Activated naive CD8-positive, alpha-beta T cell treated with anti-CD3 and anti-CD28 coated beads for 36 hours (primary cell): ENCODE measurements at regions not wholly inside any gene's neighbourhood (a gene's known extent, or its start where the extent isn't known, plus 50 kb on each side); places are given as distances from the start of the nearest gene placed in this dataset.

Experiments used
- DNase-seq: peaks from one replicate; pipeline ENCODE4 v3.0.0; 2021
- H3K27ac Mint-ChIP-seq: one replicate; pipeline ENCODE4 v1.8.0; 2022; ENCODE audit warnings: mild to moderate bottlenecking, moderate library complexity, mixed read lengths
- H3K27me3 Mint-ChIP-seq: one replicate; pipeline ENCODE4 v1.8.0; 2022; ENCODE audit warnings: mild to moderate bottlenecking, mixed read lengths
- H3K36me3 Mint-ChIP-seq: one replicate; pipeline ENCODE4 v1.8.0; 2021; ENCODE audit warnings: mild to moderate bottlenecking, mixed read lengths
- H3K4me1 Mint-ChIP-seq: one replicate; pipeline ENCODE4 v1.8.0; 2021; ENCODE audit warnings: mixed read lengths
- H3K4me3 Mint-ChIP-seq: one replicate; pipeline ENCODE4 v1.8.0; 2022; ENCODE audit warnings: mild to moderate bottlenecking, moderate library complexity, mixed read lengths
- H3K9me3 Mint-ChIP-seq: one replicate; pipeline ENCODE4 v1.8.0; 2022; ENCODE audit warnings: mixed read lengths

- Mint-ChIP-seq H3K9me3 (peaks cover 8% of the 10 kb centered on the region), H3K4me3 (no peak overlapping the region), H3K27ac (no peak overlapping the region), H3K36me3 (no peaks in the 10 kb centered on the region), H3K4me1 (no peaks in the 10 kb centered on the region), H3K27me3 (no peaks in the 10 kb centered on the region)
- DNase-seq, result no peak
These were observed 1009.8 kb downstream of the ADGRL3 start for GRCh38 chr4:62209757-62210485.

- no peak overlapping the region for H3K27ac Mint-ChIP-seq
- H3K9me3 Mint-ChIP-seq, result peaks cover 5% of the 10 kb centered on the region
- no peak for DNase-seq
- H3K27me3 Mint-ChIP-seq, result no peaks in the 10 kb centered on the region
- no peak overlapping the region for H3K4me3 Mint-ChIP-seq
- no peaks in the 10 kb centered on the region for H3K4me1 Mint-ChIP-seq
- H3K36me3 Mint-ChIP-seq, result no peaks in the 10 kb centered on the region
These were observed 1008.8 kb downstream of the ADGRL3 start for GRCh38 chr4:62208921-62209320.

- no peak overlapping the region for H3K4me3 Mint-ChIP-seq
These were observed 1004.0 kb downstream of the ADGRL3 start for GRCh38 chr4:62204136-62204535.

GRCh38 chr4:62199291-62199810 is 999.2 kb downstream of the ADGRL3 start:
- H3K36me3 Mint-ChIP-seq, result no peaks in the 10 kb centered on the region
- no peak for DNase-seq
- no peak overlapping the region for H3K4me3 Mint-ChIP-seq
- H3K9me3 Mint-ChIP-seq, result no peaks in the 10 kb centered on the region
- H3K27me3 Mint-ChIP-seq, result no peaks in the 10 kb centered on the region
- H3K27ac Mint-ChIP-seq, result no peak overlapping the region
- no peaks in the 10 kb centered on the region for H3K4me1 Mint-ChIP-seq

More at GRCh38 chr4:62204136-62204535, 1004.0 kb downstream of the ADGRL3 start:
- Mint-ChIP-seq H3K27ac (no peak overlapping the region), H3K27me3 (no peaks in the 10 kb centered on the region), H3K36me3 (no peaks in the 10 kb centered on the region), H3K9me3 (peaks cover 5% of the 10 kb centered on the region), H3K4me1 (no peaks in the 10 kb centered on the region)
- no peak for DNase-seq

GRCh38 chr4:62196338-62196737 is 996.2 kb downstream of the ADGRL3 start:
- Mint-ChIP-seq H3K4me3 (no peak overlapping the region), H3K27me3 (no peaks in the 10 kb centered on the region), H3K36me3 (no peaks in the 10 kb centered on the region), H3K27ac (no peak overlapping the region), H3K9me3 (no peaks in the 10 kb centered on the region), H3K4me1 (no peaks in the 10 kb centered on the region)
- DNase-seq, result no peak

GRCh38 chr4:62194342-62194741 is 994.2 kb downstream of the ADGRL3 start:
- no peaks in the 10 kb centered on the region for H3K4me1 Mint-ChIP-seq
- peaks cover 2% of the 10 kb centered on the region for H3K9me3 Mint-ChIP-seq
- no peak overlapping the region for H3K27ac Mint-ChIP-seq
- H3K27me3 Mint-ChIP-seq, result no peaks in the 10 kb centered on the region
- H3K4me3 Mint-ChIP-seq, result no peak overlapping the region
- no peaks in the 10 kb centered on the region for H3K36me3 Mint-ChIP-seq
- no peak for DNase-seq

- no peak for DNase-seq
- peaks cover 2% of the 10 kb centered on the region for H3K9me3 Mint-ChIP-seq
- no peaks in the 10 kb centered on the region for H3K36me3 Mint-ChIP-seq
- H3K4me3 Mint-ChIP-seq, result no peak overlapping the region
- H3K27me3 Mint-ChIP-seq, result no peaks in the 10 kb centered on the region
- H3K4me1 Mint-ChIP-seq, result no peaks in the 10 kb centered on the region
- H3K27ac Mint-ChIP-seq, result no peak overlapping the region
These were observed 993.6 kb downstream of the ADGRL3 start for GRCh38 chr4:62193761-62194160.

GRCh38 chr4:62191451-62192240 is 991.5 kb downstream of the ADGRL3 start:
- Mint-ChIP-seq H3K9me3 (peaks cover 7% of the 10 kb centered on the region), H3K4me1 (no peaks in the 10 kb centered on the region)

GRCh38 chr4:62170235-62170634 is 970.1 kb downstream of the ADGRL3 start:
- Mint-ChIP-seq H3K4me1 (no peaks in the 10 kb centered on the region), H3K27me3 (no peaks in the 10 kb centered on the region), H3K36me3 (no peaks in the 10 kb centered on the region), H3K9me3 (peaks cover 3% of the 10 kb centered on the region), H3K4me3 (no peak overlapping the region), H3K27ac (no peak overlapping the region)
- no peak for DNase-seq

More at GRCh38 chr4:62191451-62192240, 991.5 kb downstream of the ADGRL3 start:
- H3K27ac Mint-ChIP-seq, result no peak overlapping the region
- no peak overlapping the region for H3K4me3 Mint-ChIP-seq
- DNase-seq, result no peak
- H3K36me3 Mint-ChIP-seq, result no peaks in the 10 kb centered on the region
- H3K27me3 Mint-ChIP-seq, result no peaks in the 10 kb centered on the region

GRCh38 chr4:62168681-62169080 is 968.6 kb downstream of the ADGRL3 start:
- no peak for DNase-seq
- peaks cover 7% of the 10 kb centered on the region for H3K9me3 Mint-ChIP-seq
- no peaks in the 10 kb centered on the region for H3K4me1 Mint-ChIP-seq
- H3K36me3 Mint-ChIP-seq, result no peaks in the 10 kb centered on the region
- no peak overlapping the region for H3K4me3 Mint-ChIP-seq
- H3K27me3 Mint-ChIP-seq, result no peaks in the 10 kb centered on the region
- no peak overlapping the region for H3K27ac Mint-ChIP-seq

GRCh38 chr4:62162606-62163005 is 962.5 kb downstream of the ADGRL3 start:
- DNase-seq, result no peak
- Mint-ChIP-seq H3K27me3 (no peaks in the 10 kb centered on the region), H3K4me1 (no peaks in the 10 kb centered on the region), H3K27ac (no peak overlapping the region), H3K36me3 (no peaks in the 10 kb centered on the region), H3K9me3 (peaks cover 10% of the 10 kb centered on the region), H3K4me3 (no peak overlapping the region)

- Mint-ChIP-seq H3K27me3 (no peaks in the 10 kb centered on the region), H3K9me3 (peaks cover 9% of the 10 kb centered on the region), H3K36me3 (no peaks in the 10 kb centered on the region), H3K4me1 (no peaks in the 10 kb centered on the region), H3K27ac (no peak overlapping the region), H3K4me3 (no peak overlapping the region)
- DNase-seq, result no peak
These were observed 961.3 kb downstream of the ADGRL3 start for GRCh38 chr4:62161446-62161845.

- no peak overlapping the region for H3K27ac Mint-ChIP-seq
- no peaks in the 10 kb centered on the region for H3K27me3 Mint-ChIP-seq
- no peak overlapping the region for H3K4me3 Mint-ChIP-seq
- DNase-seq, result no peak
- no peaks in the 10 kb centered on the region for H3K4me1 Mint-ChIP-seq
- H3K9me3 Mint-ChIP-seq, result peaks cover 4% of the 10 kb centered on the region
- H3K36me3 Mint-ChIP-seq, result no peaks in the 10 kb centered on the region
These were observed 959.8 kb downstream of the ADGRL3 start for GRCh38 chr4:62159876-62160275.

- Mint-ChIP-seq H3K9me3 (peaks cover 5% of the 10 kb centered on the region), H3K4me3 (no peak overlapping the region), H3K27ac (no peak overlapping the region), H3K36me3 (no peaks in the 10 kb centered on the region), H3K4me1 (no peaks in the 10 kb centered on the region), H3K27me3 (no peaks in the 10 kb centered on the region)
- no peak for DNase-seq
These were observed 959.2 kb downstream of the ADGRL3 start for GRCh38 chr4:62159306-62159705.

GRCh38 chr4:62156205-62156604 is 956.1 kb downstream of the ADGRL3 start:
- H3K4me1 Mint-ChIP-seq, result no peaks in the 10 kb centered on the region
- H3K27ac Mint-ChIP-seq, result no peak overlapping the region
- peaks cover 5% of the 10 kb centered on the region for H3K9me3 Mint-ChIP-seq
- H3K4me3 Mint-ChIP-seq, result no peak overlapping the region
- H3K27me3 Mint-ChIP-seq, result no peaks in the 10 kb centered on the region
- H3K36me3 Mint-ChIP-seq, result no peaks in the 10 kb centered on the region
- DNase-seq, result no peak
